ENCODE measurements at regions not wholly inside any gene's neighbourhood (a gene's known extent, or its start where the extent isn't known, plus 50 kb on each side); places are given as distances from the start of the nearest gene placed in this dataset.
A peak's percentile ranks its signal among the peaks of the same experiment; 100 is the strongest.

DNA sequence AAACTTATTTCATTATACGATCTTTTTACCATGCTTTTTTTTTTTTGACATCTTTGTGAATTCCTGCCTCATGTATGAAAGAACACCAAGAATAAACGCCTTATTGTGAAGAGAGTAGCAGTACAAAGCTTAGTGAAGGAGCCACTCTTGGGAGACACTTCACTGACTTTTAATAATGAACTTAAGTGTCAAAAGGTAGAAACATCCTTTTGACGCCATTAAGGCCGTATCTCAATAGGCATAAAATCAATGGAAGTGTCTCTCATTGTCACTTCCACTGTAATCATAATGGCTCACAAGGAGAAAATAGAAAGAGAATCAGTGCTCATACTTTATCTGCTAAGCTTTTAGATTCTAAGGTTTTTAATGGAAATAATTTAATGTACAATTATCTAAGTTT is 657.8 kb downstream of the DIPK2A start:
- H3K4me3 ChIP-seq (ENCODE audit: control insufficient read depth, low read depth, low read length) = no peak overlapping the region
- TF ChIP-seq, protein P1, sequence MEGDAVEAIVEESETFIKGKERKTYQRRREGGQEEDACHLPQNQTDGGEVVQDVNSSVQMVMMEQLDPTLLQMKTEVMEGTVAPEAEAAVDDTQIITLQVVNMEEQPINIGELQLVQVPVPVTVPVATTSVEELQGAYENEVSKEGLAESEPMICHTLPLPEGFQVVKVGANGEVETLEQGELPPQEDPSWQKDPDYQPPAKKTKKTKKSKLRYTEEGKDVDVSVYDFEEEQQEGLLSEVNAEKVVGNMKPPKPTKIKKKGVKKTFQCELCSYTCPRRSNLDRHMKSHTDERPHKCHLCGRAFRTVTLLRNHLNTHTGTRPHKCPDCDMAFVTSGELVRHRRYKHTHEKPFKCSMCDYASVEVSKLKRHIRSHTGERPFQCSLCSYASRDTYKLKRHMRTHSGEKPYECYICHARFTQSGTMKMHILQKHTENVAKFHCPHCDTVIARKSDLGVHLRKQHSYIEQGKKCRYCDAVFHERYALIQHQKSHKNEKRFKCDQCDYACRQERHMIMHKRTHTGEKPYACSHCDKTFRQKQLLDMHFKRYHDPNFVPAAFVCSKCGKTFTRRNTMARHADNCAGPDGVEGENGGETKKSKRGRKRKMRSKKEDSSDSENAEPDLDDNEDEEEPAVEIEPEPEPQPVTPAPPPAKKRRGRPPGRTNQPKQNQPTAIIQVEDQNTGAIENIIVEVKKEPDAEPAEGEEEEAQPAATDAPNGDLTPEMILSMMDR (conservative IDR thresholded peaks at IDR 0.05; ENCODE audit: control insufficient read depth, insufficient read depth, low read depth, low read length) = no peak
- no peak for DNase-seq (ENCODE audit: low read depth)

DNA sequence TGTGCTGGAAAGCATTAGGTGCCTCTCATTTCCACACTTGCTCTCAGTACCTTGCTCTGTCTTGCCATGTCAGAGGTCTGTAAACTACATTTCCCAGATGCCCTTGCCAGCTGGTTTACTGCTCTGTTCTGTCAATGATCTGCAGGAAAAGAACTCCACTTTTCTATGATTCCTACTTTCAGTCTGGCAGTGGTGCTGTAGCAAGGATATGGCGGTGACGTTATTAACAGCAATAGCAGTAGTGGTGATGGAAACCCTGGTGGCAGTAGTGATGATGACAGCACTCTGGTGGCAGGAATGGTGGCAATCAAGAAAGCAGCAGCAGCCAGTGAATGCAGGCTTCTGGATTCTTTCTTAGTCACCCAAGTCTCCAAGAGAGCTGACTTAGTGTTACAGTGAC is 665.2 kb downstream of the DIPK2A start:
- H3K4me3 ChIP-seq (ENCODE audit: control insufficient read depth, low read depth, low read length) = no peak overlapping the region
- TF ChIP-seq, protein P1 (conservative IDR thresholded peaks at IDR 0.05; ENCODE audit: control insufficient read depth, insufficient read depth, low read depth, low read length) = no peak
- DNase-seq (ENCODE audit: low read depth) = no peak

DNA sequence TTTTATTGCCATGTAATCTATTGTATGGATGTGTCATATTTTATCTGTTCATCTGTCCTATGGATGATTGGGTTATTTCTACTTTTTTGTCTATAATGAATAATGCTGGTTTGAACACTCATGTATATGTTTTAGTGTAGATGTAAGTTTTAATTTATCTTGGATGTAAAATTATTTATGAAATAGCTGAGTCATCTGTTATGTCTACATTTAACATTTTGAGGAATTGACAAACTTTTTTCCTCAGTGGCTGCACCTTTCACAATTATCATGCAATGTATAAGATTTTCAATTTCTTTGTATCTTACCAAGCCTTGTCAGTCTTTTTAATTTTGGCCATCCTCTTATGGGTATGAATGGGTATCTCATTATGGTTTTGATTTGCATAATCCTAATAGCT is 666.4 kb downstream of the DIPK2A start:
- TF ChIP-seq, protein P1 (conservative IDR thresholded peaks at IDR 0.05; ENCODE audit: control insufficient read depth, insufficient read depth, low read depth, low read length) = no peak
- DNase-seq (ENCODE audit: low read depth) = no peak
- no peak overlapping the region for H3K4me3 ChIP-seq (ENCODE audit: control insufficient read depth, low read depth, low read length)

GRCh38 chr3:144643771-144644198 is 672.2 kb downstream of the DIPK2A start:
- H3K4me3 ChIP-seq (ENCODE audit: control insufficient read depth, low read depth, low read length) = no peak overlapping the region
- DNase-seq (ENCODE audit: low read depth) = peak; percentile 49
- TF ChIP-seq, protein P1 (conservative IDR thresholded peaks at IDR 0.05; ENCODE audit: control insufficient read depth, insufficient read depth, low read depth, low read length) = no peak

GRCh38 chr3:144645300-144645699 is 673.7 kb downstream of the DIPK2A start:
- no peak for DNase-seq (ENCODE audit: low read depth)
- TF ChIP-seq, protein P1 (conservative IDR thresholded peaks at IDR 0.05; ENCODE audit: control insufficient read depth, insufficient read depth, low read depth, low read length) = no peak
- no peak overlapping the region for H3K4me3 ChIP-seq (ENCODE audit: control insufficient read depth, low read depth, low read length)

GRCh38 chr3:144650380-144650779 is 678.8 kb downstream of the DIPK2A start:
- peak; percentile 10 for DNase-seq (ENCODE audit: low read depth)
- H3K4me3 ChIP-seq (ENCODE audit: control insufficient read depth, low read depth, low read length) = no peak overlapping the region
- TF ChIP-seq, protein P1 (conservative IDR thresholded peaks at IDR 0.05; ENCODE audit: control insufficient read depth, insufficient read depth, low read depth, low read length) = no peak

DNA sequence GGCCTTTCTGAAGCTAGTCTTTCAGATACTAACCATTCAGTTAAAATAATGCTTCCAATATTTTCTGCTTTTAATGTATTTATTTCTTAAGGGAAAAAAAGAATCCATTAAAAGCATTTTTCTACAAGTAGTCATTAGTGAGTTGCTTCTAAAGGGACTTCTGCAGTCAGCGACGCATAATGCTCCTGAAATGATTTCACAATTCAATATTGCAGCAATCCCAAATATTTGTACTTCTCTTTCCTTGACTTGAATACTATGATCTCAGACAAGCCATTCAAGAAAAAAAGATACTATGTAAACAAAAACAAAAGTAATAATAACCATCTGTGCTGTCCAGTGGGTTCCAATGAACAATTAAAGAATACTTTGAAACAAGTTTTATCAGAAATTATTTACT is 681.0 kb downstream of the DIPK2A start:
- TF ChIP-seq, protein P1 (conservative IDR thresholded peaks at IDR 0.05; ENCODE audit: control insufficient read depth, insufficient read depth, low read depth, low read length) = no peak
- DNase-seq (ENCODE audit: low read depth) = peak; percentile 80
- H3K4me3 ChIP-seq (ENCODE audit: control insufficient read depth, low read depth, low read length) = no peak overlapping the region
